ENCODE measurements at regions not wholly inside any gene's neighbourhood (a gene's known extent, or its start where the extent isn't known, plus 50 kb on each side); places are given as distances from the start of the nearest gene placed in this dataset.

DNA sequence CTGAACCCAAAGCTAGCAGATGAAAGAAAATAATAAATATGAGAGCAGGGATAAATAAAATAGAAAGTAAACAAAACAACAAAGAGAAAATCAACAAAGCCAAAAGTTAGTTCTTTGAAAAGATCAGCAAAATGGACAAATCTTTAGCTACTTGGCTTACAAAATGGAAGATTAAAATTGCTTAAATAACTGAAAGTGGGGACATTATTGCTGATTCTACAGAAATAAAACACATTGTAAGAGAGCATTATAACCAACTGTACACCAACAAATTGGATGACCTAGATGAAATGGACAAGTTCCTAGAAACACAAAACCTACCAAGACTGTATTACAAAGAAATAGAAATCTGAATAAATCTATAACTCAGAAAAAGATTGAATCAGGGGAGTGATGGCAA is 238.3 kb upstream of the C1orf87 start (continued):
- TF ChIP-seq, protein P1, sequence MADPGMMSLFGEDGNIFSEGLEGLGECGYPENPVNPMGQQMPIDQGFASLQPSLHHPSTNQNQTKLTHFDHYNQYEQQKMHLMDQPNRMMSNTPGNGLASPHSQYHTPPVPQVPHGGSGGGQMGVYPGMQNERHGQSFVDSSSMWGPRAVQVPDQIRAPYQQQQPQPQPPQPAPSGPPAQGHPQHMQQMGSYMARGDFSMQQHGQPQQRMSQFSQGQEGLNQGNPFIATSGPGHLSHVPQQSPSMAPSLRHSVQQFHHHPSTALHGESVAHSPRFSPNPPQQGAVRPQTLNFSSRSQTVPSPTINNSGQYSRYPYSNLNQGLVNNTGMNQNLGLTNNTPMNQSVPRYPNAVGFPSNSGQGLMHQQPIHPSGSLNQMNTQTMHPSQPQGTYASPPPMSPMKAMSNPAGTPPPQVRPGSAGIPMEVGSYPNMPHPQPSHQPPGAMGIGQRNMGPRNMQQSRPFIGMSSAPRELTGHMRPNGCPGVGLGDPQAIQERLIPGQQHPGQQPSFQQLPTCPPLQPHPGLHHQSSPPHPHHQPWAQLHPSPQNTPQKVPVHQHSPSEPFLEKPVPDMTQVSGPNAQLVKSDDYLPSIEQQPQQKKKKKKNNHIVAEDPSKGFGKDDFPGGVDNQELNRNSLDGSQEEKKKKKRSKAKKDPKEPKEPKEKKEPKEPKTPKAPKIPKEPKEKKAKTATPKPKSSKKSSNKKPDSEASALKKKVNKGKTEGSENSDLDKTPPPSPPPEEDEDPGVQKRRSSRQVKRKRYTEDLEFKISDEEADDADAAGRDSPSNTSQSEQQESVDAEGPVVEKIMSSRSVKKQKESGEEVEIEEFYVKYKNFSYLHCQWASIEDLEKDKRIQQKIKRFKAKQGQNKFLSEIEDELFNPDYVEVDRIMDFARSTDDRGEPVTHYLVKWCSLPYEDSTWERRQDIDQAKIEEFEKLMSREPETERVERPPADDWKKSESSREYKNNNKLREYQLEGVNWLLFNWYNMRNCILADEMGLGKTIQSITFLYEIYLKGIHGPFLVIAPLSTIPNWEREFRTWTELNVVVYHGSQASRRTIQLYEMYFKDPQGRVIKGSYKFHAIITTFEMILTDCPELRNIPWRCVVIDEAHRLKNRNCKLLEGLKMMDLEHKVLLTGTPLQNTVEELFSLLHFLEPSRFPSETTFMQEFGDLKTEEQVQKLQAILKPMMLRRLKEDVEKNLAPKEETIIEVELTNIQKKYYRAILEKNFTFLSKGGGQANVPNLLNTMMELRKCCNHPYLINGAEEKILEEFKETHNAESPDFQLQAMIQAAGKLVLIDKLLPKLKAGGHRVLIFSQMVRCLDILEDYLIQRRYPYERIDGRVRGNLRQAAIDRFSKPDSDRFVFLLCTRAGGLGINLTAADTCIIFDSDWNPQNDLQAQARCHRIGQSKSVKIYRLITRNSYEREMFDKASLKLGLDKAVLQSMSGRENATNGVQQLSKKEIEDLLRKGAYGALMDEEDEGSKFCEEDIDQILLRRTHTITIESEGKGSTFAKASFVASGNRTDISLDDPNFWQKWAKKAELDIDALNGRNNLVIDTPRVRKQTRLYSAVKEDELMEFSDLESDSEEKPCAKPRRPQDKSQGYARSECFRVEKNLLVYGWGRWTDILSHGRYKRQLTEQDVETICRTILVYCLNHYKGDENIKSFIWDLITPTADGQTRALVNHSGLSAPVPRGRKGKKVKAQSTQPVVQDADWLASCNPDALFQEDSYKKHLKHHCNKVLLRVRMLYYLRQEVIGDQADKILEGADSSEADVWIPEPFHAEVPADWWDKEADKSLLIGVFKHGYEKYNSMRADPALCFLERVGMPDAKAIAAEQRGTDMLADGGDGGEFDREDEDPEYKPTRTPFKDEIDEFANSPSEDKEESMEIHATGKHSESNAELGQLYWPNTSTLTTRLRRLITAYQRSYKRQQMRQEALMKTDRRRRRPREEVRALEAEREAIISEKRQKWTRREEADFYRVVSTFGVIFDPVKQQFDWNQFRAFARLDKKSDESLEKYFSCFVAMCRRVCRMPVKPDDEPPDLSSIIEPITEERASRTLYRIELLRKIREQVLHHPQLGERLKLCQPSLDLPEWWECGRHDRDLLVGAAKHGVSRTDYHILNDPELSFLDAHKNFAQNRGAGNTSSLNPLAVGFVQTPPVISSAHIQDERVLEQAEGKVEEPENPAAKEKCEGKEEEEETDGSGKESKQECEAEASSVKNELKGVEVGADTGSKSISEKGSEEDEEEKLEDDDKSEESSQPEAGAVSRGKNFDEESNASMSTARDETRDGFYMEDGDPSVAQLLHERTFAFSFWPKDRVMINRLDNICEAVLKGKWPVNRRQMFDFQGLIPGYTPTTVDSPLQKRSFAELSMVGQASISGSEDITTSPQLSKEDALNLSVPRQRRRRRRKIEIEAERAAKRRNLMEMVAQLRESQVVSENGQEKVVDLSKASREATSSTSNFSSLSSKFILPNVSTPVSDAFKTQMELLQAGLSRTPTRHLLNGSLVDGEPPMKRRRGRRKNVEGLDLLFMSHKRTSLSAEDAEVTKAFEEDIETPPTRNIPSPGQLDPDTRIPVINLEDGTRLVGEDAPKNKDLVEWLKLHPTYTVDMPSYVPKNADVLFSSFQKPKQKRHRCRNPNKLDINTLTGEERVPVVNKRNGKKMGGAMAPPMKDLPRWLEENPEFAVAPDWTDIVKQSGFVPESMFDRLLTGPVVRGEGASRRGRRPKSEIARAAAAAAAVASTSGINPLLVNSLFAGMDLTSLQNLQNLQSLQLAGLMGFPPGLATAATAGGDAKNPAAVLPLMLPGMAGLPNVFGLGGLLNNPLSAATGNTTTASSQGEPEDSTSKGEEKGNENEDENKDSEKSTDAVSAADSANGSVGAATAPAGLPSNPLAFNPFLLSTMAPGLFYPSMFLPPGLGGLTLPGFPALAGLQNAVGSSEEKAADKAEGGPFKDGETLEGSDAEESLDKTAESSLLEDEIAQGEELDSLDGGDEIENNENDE (IDR thresholded peaks at IDR 0.05; ENCODE audit: insufficient replicate concordance, low read length): no peak
- TF ChIP-seq MAFK (IDR thresholded peaks at IDR 0.05; ENCODE audit: low read depth, low read length) (no peak), KDM1A (IDR thresholded peaks at IDR 0.05; ENCODE audit: borderline replicate concordance, low read length) (no peak), ASH2L (IDR thresholded peaks at IDR 0.05; ENCODE audit: low read length) (no peak)
